ENCODE measurements at regions not wholly inside any gene's neighbourhood (a gene's known extent, or its start where the extent isn't known, plus 50 kb on each side); places are given as distances from the start of the nearest gene placed in this dataset.

DNA sequence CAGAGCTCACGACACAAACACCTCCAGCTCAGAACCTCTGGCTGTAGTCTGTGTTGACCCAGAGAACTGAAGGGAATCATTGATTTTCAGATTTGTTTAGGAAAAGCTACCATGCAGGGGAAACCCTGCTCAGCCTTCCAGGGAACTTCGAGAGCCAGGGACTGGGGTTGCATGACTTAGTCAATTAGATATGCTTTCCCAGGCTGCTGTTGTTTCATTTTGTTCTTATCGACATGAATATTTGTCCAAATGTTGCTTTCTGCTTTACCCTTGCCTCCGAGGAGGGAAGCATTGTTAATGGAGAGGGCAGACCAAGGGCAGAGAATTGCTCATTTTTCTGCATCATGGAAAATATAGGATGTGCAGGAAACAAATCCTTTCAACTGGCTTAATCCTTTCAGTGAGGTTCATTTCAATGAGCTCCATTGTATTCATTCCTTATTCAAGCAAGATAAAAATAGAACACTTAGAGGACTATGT lies 82.5 kb downstream of the KLF5 start:
- TF ChIP-seq CEBPB (IDR thresholded peaks at IDR 0.05; ENCODE audit: low read depth) (no peak), EZH2 (IDR thresholded peaks at IDR 0.05) (no peak)
- TF ChIP-seq, protein P1, sequence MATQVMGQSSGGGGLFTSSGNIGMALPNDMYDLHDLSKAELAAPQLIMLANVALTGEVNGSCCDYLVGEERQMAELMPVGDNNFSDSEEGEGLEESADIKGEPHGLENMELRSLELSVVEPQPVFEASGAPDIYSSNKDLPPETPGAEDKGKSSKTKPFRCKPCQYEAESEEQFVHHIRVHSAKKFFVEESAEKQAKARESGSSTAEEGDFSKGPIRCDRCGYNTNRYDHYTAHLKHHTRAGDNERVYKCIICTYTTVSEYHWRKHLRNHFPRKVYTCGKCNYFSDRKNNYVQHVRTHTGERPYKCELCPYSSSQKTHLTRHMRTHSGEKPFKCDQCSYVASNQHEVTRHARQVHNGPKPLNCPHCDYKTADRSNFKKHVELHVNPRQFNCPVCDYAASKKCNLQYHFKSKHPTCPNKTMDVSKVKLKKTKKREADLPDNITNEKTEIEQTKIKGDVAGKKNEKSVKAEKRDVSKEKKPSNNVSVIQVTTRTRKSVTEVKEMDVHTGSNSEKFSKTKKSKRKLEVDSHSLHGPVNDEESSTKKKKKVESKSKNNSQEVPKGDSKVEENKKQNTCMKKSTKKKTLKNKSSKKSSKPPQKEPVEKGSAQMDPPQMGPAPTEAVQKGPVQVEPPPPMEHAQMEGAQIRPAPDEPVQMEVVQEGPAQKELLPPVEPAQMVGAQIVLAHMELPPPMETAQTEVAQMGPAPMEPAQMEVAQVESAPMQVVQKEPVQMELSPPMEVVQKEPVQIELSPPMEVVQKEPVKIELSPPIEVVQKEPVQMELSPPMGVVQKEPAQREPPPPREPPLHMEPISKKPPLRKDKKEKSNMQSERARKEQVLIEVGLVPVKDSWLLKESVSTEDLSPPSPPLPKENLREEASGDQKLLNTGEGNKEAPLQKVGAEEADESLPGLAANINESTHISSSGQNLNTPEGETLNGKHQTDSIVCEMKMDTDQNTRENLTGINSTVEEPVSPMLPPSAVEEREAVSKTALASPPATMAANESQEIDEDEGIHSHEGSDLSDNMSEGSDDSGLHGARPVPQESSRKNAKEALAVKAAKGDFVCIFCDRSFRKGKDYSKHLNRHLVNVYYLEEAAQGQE (IDR thresholded peaks at IDR 0.05; ENCODE audit: low read depth) = no peak
- TF ChIP-seq, protein P2, sequence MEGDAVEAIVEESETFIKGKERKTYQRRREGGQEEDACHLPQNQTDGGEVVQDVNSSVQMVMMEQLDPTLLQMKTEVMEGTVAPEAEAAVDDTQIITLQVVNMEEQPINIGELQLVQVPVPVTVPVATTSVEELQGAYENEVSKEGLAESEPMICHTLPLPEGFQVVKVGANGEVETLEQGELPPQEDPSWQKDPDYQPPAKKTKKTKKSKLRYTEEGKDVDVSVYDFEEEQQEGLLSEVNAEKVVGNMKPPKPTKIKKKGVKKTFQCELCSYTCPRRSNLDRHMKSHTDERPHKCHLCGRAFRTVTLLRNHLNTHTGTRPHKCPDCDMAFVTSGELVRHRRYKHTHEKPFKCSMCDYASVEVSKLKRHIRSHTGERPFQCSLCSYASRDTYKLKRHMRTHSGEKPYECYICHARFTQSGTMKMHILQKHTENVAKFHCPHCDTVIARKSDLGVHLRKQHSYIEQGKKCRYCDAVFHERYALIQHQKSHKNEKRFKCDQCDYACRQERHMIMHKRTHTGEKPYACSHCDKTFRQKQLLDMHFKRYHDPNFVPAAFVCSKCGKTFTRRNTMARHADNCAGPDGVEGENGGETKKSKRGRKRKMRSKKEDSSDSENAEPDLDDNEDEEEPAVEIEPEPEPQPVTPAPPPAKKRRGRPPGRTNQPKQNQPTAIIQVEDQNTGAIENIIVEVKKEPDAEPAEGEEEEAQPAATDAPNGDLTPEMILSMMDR (IDR thresholded peaks at IDR 0.05 in 2 of 3, conservative IDR thresholded peaks at IDR 0.05 in 1 of 3; ENCODE audit: borderline replicate concordance in 1 of 3, insufficient read depth in 1 of 3, low read depth in 2 of 3, low read length in 2 of 3) = no peak

Measured in HCT116 (cell line).